Activated T-helper 17 cell treated with anti-CD3 and anti-CD28 coated beads, Interleukin-2, amount 50 U/mL, for 72 hours (primary cell): ENCODE measurements at regions not wholly inside any gene's neighbourhood (a gene's known extent, or its start where the extent isn't known, plus 50 kb on each side); places are given as distances from the start of the nearest gene placed in this dataset.
"Not testable (repeated sequence)": the region's sequence is repeated elsewhere in the genome, so short reads cannot be mapped to it uniquely, and the experiment has no call there.

Experiments used
- ATAC-seq: fragments of 150-1000 bp; cut with Tn5 transposase; replicated peaks from 2 replicates; pipeline ENCODE4 v1.10.0; 2021; ENCODE audit warnings: mild to moderate bottlenecking, moderate library complexity
- H3K27ac Mint-ChIP-seq: one replicate; pipeline ENCODE4 v1.8.0; 2022; ENCODE audit warnings: mixed read lengths
- H3K27me3 Mint-ChIP-seq: one replicate; pipeline ENCODE4 v1.8.0; 2022; ENCODE audit warnings: mixed read lengths
- H3K36me3 Mint-ChIP-seq: one replicate; pipeline ENCODE4 v1.8.0; 2022; ENCODE audit warnings: low read depth, mild to moderate bottlenecking, mixed read lengths
- H3K4me1 Mint-ChIP-seq: one replicate; pipeline ENCODE4 v1.8.0; 2022; ENCODE audit warnings: mixed read lengths
- H3K4me3 Mint-ChIP-seq: one replicate; pipeline ENCODE4 v1.8.0; 2022; ENCODE audit warnings: mild to moderate bottlenecking, mixed read lengths
- H3K9me3 Mint-ChIP-seq: one replicate; pipeline ENCODE4 v1.8.0; 2022; ENCODE audit warnings: mixed read lengths

DNA sequence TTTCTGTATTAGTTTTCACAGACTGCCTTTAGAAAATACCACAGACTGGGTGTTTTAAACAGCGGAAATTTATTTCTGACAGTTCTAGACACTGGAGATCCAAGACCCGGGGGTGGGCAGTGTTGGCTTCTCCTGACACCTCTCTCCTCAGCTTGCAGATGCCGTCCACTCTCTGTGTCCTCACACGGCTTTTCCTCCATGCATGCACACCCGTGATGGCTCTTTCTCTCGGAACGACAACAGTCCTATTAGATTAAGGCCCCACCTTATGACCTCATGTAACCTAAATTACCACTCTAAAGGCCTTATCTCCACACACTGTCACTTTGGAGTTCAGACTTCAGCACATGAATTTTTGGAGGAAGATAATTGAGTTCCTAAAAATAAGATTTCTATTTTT, 142.9 kb upstream of the VWC2 start:
- ATAC-seq: no peak
- Mint-ChIP-seq H3K27me3 (no peaks in the 10 kb centered on the region), H3K36me3 (no peaks in the 10 kb centered on the region), H3K4me3 (no peak overlapping the region), H3K27ac (no peak overlapping the region), H3K9me3 (peaks cover 4% of the 10 kb centered on the region), H3K4me1 (no peaks in the 10 kb centered on the region)

DNA sequence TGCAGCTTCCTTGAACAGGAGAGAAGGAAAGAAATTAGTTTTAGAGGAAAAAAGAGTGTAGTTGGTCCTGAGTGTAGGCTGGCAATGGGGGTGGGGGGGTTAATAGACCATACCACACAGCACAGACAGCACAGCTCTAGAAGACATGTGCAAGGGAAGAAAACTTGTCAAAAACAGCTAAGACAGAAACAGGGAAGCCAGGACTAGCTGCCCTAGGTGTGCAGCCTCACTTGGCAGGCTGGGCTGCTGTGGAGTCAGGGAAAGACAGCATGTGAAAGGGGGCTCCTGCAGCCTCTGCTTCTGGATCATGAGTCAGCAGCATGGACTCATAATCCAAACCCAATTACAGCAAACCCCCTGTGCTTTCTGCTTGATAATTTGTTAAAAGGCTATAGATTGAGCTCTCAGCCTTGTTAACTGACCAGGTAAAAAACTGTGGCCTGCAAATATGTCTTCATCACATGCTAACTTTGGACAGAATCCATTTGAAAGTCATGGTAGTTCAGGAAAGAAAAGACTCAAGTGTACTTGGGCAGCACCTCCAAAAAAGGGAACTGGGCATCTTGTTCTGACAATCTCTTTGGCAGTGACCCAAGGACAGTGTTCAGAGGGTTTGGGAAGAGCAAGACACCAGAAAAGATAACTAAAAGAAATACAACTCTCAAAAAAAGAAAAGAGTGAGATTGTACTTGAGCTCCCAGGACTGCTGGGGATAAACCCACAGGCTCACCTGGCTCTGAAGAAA, 142.2 kb upstream of the VWC2 start:
- peaks cover 4% of the 10 kb centered on the region for H3K9me3 Mint-ChIP-seq
- H3K27ac Mint-ChIP-seq: no peak overlapping the region
- no peak for ATAC-seq
- no peaks in the 10 kb centered on the region for H3K27me3 Mint-ChIP-seq
- no peaks in the 10 kb centered on the region for H3K4me1 Mint-ChIP-seq
- no peak overlapping the region for H3K4me3 Mint-ChIP-seq
- no peaks in the 10 kb centered on the region for H3K36me3 Mint-ChIP-seq

DNA sequence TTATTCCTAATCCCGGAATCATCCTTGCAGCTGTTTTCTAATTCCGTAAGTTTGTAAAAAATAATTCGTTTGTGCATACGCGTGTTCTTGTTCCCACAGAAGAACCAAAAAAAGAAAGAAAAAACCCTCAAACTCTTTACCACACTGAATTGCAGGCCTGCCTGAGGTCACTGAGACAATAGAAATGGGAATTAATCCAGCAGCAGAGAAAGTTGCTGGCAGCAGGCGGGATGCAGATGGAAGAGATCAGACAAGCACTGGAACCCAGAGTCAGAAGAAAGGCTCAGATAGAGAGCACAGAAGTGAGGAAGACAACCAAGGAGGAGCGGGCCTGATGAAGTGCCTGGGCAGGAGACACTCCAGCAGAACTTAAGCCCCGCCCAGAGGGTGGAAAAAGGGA, 141.5 kb upstream of the VWC2 start:
- Mint-ChIP-seq H3K27ac (no peak overlapping the region), H3K36me3 (no peaks in the 10 kb centered on the region), H3K27me3 (no peaks in the 10 kb centered on the region), H3K4me1 (no peaks in the 10 kb centered on the region), H3K4me3 (no peak overlapping the region), H3K9me3 (peaks cover 4% of the 10 kb centered on the region)
- ATAC-seq: no peak

DNA sequence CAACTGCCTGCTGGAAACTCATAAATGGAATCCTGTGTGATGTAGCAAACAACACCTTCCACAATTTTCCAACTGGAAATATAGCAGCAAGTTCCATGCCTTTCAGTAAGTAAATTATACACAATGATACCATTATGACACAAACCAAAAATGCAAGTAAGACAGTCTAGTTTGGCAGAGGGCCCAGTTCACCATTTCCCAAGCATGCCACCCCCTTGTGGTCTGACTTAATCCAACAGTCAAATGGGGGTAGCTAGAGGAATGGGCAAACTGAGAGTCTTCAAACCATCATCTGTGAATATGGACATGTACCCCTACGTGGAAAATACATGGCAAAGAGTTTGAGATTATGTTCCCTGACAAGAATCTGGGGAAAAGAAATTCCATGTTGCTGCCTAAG, 137.6 kb upstream of the VWC2 start:
- Mint-ChIP-seq H3K27me3 (no peaks in the 10 kb centered on the region), H3K4me3 (no peak overlapping the region), H3K27ac (no peak overlapping the region), H3K9me3 (peaks cover 3% of the 10 kb centered on the region), H3K4me1 (no peaks in the 10 kb centered on the region), H3K36me3 (no peaks in the 10 kb centered on the region)
- no peak for ATAC-seq

DNA sequence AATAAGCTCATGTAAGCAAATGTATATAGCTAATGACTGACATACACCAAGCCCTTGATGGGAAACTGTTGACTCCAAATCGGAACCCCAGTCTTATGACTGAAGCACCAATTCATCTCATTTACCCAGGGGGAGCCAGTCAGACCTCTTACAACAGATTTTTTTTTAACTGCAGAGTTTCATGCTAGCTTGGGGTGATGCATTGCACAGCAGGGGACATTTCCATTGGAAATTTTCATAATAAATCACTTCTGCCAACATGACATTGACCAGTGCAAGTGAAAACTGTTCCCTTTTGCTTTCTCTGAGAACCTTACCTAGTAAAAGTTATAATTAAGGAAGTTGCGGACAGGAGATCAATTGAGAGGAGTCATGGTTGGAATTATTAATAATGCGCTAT, 137.0 kb upstream of the VWC2 start:
- no peak for ATAC-seq
- H3K9me3 Mint-ChIP-seq: no peaks in the 10 kb centered on the region
- no peaks in the 10 kb centered on the region for H3K4me1 Mint-ChIP-seq
- no peak overlapping the region for H3K27ac Mint-ChIP-seq
- H3K36me3 Mint-ChIP-seq: no peaks in the 10 kb centered on the region
- no peaks in the 10 kb centered on the region for H3K27me3 Mint-ChIP-seq
- no peak overlapping the region for H3K4me3 Mint-ChIP-seq

DNA sequence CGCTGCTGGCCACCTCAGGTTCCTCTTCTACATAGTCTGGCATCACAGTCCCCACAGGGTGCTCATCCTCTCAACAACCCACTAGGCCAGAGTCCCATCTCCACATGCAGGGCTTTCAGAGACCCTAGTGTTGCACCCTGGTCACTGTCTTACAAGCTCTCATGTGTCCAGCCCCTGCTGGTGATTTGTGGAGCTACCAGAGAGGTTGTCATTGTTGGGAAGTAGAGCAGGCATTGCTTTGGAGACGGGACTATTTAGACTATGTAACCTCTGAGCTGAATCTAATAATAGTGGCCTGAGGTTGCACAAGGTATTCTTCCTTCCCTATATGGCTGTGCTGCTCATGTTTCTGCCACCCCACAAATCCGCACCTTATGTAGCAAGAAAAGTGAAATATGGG, 135.3 kb upstream of the VWC2 start:
- ATAC-seq: no peak
- Mint-ChIP-seq H3K4me1 (no peaks in the 10 kb centered on the region), H3K36me3 (no peaks in the 10 kb centered on the region), H3K27me3 (no peaks in the 10 kb centered on the region), H3K27ac (no peak overlapping the region), H3K9me3 (no peaks in the 10 kb centered on the region), H3K4me3 (no peak overlapping the region)

DNA sequence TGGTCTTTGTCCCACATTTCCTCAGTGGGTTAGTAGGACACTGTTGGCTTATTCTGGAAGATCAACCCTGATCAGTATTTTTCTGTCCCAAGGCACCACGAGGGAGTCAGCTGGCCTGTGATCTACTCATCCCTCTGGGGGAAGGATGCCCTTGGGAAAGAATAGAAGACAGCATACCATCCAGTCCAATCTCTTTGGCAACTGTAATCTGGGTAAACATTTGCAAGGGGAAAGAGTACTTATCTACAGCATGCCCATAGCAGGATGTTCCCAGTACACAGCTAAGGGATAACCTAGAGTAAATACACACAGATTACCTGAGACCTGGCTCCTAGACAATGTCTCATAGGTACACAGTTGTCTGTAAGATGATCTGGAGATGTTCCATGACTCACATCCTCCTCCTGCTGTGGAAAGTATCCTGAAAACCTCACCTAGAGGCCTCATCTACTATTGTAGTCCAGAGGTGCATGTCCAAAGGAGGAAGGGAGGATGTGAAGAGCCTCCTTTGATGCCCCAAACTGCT, 134.3 kb upstream of the VWC2 start:
- Mint-ChIP-seq H3K4me1 (no peaks in the 10 kb centered on the region), H3K9me3 (no peaks in the 10 kb centered on the region), H3K4me3 (no peak overlapping the region), H3K27ac (no peak overlapping the region), H3K27me3 (no peaks in the 10 kb centered on the region), H3K36me3 (no peaks in the 10 kb centered on the region)
- no peak for ATAC-seq

DNA sequence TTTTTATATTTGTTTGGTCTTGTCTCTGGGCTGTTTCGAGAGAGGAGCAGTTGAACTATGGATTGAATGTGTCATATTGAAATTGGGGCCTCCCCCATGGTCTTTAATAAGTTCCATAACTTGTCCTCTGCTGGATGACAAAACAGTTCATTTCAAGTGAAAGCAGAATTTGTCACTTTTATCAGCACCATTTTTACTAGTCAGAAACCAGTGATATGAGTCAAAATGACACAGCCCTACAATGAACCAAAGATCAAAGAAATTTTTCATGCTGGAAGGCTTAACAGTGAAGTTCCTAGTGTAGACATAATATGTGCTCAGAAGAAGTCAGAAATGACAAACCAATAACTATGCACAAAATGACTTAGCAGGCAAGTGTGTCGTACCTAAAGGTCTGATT, 133.6 kb upstream of the VWC2 start:
- Mint-ChIP-seq H3K27me3 (no peaks in the 10 kb centered on the region), H3K9me3 (no peaks in the 10 kb centered on the region), H3K4me1 (no peaks in the 10 kb centered on the region), H3K4me3 (no peak overlapping the region), H3K27ac (no peak overlapping the region), H3K36me3 (no peaks in the 10 kb centered on the region)
- ATAC-seq: peak; percentile 44

DNA sequence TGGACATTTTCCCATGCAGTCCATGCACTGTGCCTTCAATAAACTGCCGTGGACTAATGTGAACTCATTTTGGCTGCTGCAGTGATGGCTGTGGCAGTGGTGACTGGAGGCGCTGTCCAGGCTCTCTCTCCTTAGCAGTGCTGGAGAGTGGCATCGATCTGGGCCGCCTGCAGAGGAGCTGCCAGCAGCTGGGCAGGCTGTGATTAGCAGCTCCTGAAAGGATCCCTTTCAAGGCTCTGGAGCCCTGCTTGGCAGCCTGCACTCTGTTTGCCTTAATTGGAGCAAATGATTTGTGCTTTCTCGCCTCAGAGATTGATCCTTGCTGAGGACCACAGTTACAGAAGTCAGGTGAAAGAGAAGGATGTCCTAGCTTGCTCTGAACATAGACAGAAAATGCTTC, 130.1 kb upstream of the VWC2 start:
- H3K4me1 Mint-ChIP-seq: no peaks in the 10 kb centered on the region
- peaks cover 3% of the 10 kb centered on the region for H3K9me3 Mint-ChIP-seq
- no peak overlapping the region for H3K27ac Mint-ChIP-seq
- ATAC-seq: no peak
- H3K4me3 Mint-ChIP-seq: no peak overlapping the region
- no peaks in the 10 kb centered on the region for H3K36me3 Mint-ChIP-seq
- H3K27me3 Mint-ChIP-seq: no peaks in the 10 kb centered on the region

DNA sequence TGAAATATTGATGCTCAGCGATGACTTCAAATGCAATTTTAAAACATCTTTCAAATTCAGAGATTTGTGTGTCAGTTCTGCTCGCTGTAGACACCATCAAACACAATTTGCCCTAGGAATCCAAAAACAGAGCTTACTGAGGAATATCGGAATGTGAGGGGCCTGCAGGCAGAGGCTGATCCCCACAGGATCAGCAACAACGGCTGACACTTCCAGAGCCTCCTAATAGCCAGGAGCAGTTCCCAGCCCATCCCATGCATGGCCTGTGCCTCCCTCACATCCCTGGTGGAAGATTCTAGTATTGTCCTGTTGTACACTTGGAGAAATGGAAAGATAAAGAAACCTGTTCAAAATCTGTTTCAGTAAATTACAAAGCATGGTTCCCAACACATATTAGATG, 129.7 kb upstream of the VWC2 start:
- no peak overlapping the region for H3K27ac Mint-ChIP-seq
- no peak overlapping the region for H3K4me3 Mint-ChIP-seq
- no peaks in the 10 kb centered on the region for H3K36me3 Mint-ChIP-seq
- no peaks in the 10 kb centered on the region for H3K27me3 Mint-ChIP-seq
- H3K4me1 Mint-ChIP-seq: no peaks in the 10 kb centered on the region
- H3K9me3 Mint-ChIP-seq: peaks cover 3% of the 10 kb centered on the region
- ATAC-seq: no peak

DNA sequence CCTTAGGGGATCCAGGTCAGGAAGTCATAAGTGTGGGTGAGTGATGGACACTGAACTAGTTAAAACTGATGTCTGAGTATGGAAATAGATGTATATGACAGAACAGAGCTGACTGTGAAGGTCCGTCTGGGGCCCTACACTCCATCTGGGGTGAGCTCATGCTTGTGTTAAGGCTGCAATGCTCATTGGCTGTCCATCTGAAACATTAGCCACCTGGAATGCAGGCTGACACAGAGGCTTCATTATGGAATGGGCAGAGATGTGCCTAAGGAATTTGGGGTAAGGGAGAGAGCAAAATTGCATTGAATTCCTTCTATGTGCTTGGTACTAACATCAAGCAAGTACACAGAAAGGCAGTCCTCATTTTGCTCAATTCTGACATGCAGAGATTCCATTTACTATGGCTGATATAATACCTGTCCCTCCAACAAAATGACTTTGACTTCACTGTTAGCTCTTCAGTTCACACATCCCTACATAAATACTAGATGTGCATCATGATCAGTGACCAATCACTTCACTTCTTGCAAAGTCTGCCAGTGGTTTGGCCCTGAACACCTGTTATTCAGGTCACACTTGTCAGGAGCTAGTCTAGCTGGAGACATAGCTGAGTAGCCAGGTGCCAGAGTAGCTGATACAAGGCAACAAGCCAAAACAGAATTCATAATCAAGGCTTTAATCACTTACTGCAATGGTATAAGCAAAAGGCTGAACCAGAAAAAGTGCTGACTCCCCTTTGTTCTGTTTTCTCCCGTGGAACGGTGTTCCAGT, 128.9 kb upstream of the VWC2 start:
- Mint-ChIP-seq H3K9me3 (peaks cover 3% of the 10 kb centered on the region), H3K4me3 (no peak overlapping the region), H3K4me1 (no peaks in the 10 kb centered on the region), H3K27ac (no peak overlapping the region), H3K36me3 (no peaks in the 10 kb centered on the region), H3K27me3 (no peaks in the 10 kb centered on the region)
- ATAC-seq: no peak

DNA sequence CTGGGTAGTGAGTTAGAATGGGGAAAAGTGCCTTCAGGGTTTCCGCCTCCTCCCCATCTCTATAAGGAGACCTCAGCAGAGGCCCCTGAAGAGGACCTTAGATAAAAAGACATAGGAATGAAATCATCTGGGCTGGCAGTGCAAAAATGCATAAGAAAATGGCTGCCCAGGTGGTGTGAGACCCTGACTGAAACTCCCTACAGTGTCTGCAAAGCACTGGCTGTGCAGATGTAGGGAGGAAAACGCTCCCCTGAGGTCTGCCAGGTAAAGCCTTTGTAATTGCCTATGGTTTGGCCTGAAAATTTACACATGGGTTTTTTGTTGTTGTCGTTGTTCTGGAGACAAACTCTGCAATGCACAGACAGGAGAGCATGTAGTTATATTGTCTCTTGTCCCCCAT, 128.1 kb upstream of the VWC2 start:
- Mint-ChIP-seq H3K4me3 (no peak overlapping the region), H3K36me3 (no peaks in the 10 kb centered on the region), H3K9me3 (peaks cover 3% of the 10 kb centered on the region), H3K27ac (no peak overlapping the region), H3K4me1 (no peaks in the 10 kb centered on the region), H3K27me3 (no peaks in the 10 kb centered on the region)
- no peak for ATAC-seq

DNA sequence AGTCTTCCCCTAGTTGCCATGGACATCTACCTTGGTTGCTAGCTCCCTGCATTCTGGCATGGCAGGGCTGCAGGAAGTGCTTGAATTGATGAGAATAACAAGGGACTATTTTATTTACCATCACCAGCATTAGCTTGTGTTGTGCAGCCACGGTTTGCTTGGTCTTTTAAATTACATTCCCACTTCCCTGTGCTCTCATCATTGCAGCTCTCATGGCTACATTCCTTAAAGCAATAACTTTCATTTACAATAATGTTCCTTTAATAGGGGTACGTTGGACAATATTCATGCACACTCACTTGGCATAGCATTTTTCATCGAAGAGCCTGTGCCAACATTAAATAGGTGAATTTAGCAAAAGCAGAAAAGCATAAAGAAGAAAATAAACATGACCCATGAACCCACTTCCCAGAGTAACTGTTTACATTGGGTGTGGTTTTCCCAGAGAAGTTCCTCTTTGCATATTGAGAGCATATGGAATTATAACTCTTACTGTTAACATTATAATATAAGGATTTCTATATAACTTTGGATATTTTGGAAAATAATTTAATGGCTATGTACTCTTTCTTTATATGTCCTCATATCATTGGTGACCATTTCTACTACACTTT, 113.2 kb upstream of the VWC2 start:
- Mint-ChIP-seq H3K36me3 (no peaks in the 10 kb centered on the region), H3K4me1 (no peaks in the 10 kb centered on the region), H3K27me3 (no peaks in the 10 kb centered on the region), H3K4me3 (no peak overlapping the region), H3K27ac (no peak overlapping the region), H3K9me3 (no peaks in the 10 kb centered on the region)
- no peak for ATAC-seq

DNA sequence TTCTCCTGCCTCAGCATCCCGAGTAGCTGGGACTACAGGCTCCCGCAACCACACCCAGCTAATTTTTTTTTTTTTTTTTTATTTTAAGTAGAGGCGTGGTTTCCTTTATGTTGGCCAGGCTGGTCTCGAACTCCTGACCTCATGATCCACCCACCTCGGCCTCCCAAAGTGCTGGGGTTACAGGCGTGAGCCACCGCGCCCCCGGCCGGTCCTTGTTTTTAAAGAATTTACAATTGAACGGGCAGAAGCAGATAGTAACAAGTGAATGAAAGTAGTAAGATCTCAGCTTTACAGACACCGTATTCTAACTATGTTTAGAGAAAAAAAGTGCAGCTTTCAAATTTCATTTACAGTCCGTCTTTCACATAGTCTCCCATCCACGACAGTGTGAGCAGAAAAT, 112.5 kb upstream of the VWC2 start:
- no peak for ATAC-seq
- no peaks in the 10 kb centered on the region for H3K9me3 Mint-ChIP-seq
- no peaks in the 10 kb centered on the region for H3K36me3 Mint-ChIP-seq
- no peak overlapping the region for H3K4me3 Mint-ChIP-seq
- no peaks in the 10 kb centered on the region for H3K4me1 Mint-ChIP-seq
- H3K27ac Mint-ChIP-seq: no peak overlapping the region
- H3K27me3 Mint-ChIP-seq: no peaks in the 10 kb centered on the region

DNA sequence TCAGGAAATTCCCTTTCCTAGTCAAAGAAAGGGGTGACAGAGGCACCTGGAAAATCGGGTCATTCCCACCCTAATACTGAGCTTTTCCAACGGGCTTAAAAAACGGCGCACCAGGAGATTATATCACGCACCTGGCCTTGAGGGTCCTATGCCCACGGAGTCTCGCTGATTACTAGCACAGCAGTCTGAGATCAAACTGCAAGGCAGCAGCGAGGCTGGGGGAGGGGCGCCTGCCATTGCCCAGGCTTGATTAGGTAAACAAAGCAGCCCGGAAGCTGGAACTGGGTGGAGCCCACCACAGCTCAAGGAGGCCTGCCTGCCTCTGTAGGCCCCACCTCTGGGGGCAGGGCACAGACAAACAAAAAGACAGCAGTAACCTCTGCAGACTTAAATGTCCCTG, 107.5 kb upstream of the VWC2 start:
- not testable (repeated sequence) for H3K9me3 Mint-ChIP-seq, H3K4me3 Mint-ChIP-seq, H3K27me3 Mint-ChIP-seq, ATAC-seq, H3K27ac Mint-ChIP-seq, H3K36me3 Mint-ChIP-seq, H3K4me1 Mint-ChIP-seq
